ENCODE measurements at regions not wholly inside any gene's neighbourhood (a gene's known extent, or its start where the extent isn't known, plus 50 kb on each side); places are given as distances from the start of the nearest gene placed in this dataset.

DNA sequence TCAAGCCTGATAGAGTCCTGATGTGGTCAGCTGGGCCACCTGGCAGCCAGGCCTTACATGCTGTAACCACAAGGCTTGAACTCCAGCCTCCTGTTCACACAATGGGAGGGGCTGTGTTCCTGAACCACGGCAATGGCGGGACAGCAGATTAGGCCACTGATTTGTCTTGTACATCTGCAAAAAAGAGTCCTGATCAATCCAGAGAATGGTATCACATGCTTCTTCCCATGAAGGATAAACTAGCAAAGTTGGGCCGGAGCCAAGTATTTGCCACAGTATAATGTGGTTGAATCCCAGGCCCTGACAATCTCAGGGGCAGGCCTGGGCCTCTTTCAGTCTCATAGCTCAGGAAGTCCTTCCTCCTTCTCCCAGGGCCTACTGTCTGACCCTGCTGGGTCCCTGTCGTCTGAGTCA lies 2182.5 kb upstream of the AGA start:
- TF ChIP-seq CTCF (IDR thresholded peaks at IDR 0.05; ENCODE audit: borderline replicate concordance, extremely low read depth, low read length, poor library complexity, severe bottlenecking) = no peak
- TF ChIP-seq EZH2 (IDR thresholded peaks at IDR 0.05; ENCODE audit: borderline replicate concordance, low read depth, low read length, severe bottlenecking) = no peak
